AG04450 (cell line): ENCODE measurements at regions not wholly inside any gene's neighbourhood (a gene's known extent, or its start where the extent isn't known, plus 50 kb on each side); places are given as distances from the start of the nearest gene placed in this dataset.

ENCODE experiments used
- CTCF ChIA-PET: fragments of 300-600, 350-600 bp; formaldehyde crosslinking; extraction: SDS; loops from one replicate; lab custom pipeline; 2022; ENCODE audit warnings: antibody characterized with exemption, inconsistent platforms; lab: Charles Lee
- POLR2A ChIA-PET: fragments of 350-600 bp; formaldehyde crosslinking; extraction: SDS; loops from one replicate; lab custom pipeline; 2021; ENCODE audit warnings: antibody characterized with exemption, inconsistent platforms; lab: Yijun Ruan, JAX
- DNase-seq: peaks from one replicate; pipeline ENCODE4 v3.0.0-alpha.2; 2011; ENCODE audit warnings: low read depth, low spot score
- H3K27ac ChIP-seq: one replicate; pipeline ENCODE4 v1.5.1; 2012; ENCODE audit warnings: low read depth, low read length, control low read depth
- H3K27me3 ChIP-seq: one replicate; pipeline ENCODE4 v1.6.0; 2012; ENCODE audit warnings: low read length; ENCODE audit not compliant: control insufficient read depth, insufficient read depth
- H3K4me3 ChIP-seq: 2 replicates; pipeline ENCODE4 v1.5.1; 2011; ENCODE audit warnings: mild to moderate bottlenecking, low read depth, low read length, control low read depth
- H3K9me3 ChIP-seq: 2 replicates; pipeline ENCODE4 v1.5.1; 2012; ENCODE audit warnings: low read length; ENCODE audit not compliant: control insufficient read depth, insufficient read depth
- CTCF ChIP-seq: IDR thresholded peaks from 2 replicates; pipeline ENCODE4 v1.5.1; 2011; ENCODE audit warnings: low read depth, low read length, control low read depth, inconsistent platforms

- Histone ChIP-seq H3K4me3 (no peak overlapping the region), H3K27me3 (no peaks in the 10 kb centered on the region), H3K9me3 (peaks cover 19% of the 10 kb centered on the region), H3K27ac (no peak overlapping the region)
- no peak for TF ChIP-seq CTCF
- ChIA-PET POLR2A (no interaction called here), CTCF (no interaction called here)
- no peak for DNase-seq
Observed at GRCh38 chr7:51778121-51778520, 461.5 kb upstream of the COBL start.

GRCh38 chr7:51774178-51774577 lies 457.6 kb upstream of the COBL start:
- DNase-seq: no peak
- ChIA-PET CTCF (no interaction called here), POLR2A (no interaction called here)
- no peak for TF ChIP-seq CTCF
- Histone ChIP-seq H3K27ac (no peak overlapping the region), H3K9me3 (peaks cover 28% of the 10 kb centered on the region), H3K27me3 (no peaks in the 10 kb centered on the region), H3K4me3 (no peak overlapping the region)

- POLR2A ChIA-PET: no interaction called here
- no peaks in the 10 kb centered on the region for H3K27me3 ChIP-seq
- no peak overlapping the region for H3K27ac ChIP-seq
- H3K4me3 ChIP-seq: no peak overlapping the region
- no peak for DNase-seq
- no peak for TF ChIP-seq CTCF
- CTCF ChIA-PET: no interaction called here
- H3K9me3 ChIP-seq: peaks cover 28% of the 10 kb centered on the region
Observed at GRCh38 chr7:51772190-51772589, 455.6 kb upstream of the COBL start.

GRCh38 chr7:51764976-51765375 lies 448.4 kb upstream of the COBL start:
- TF ChIP-seq CTCF: no peak
- DNase-seq: no peak
- no peak overlapping the region for H3K4me3 ChIP-seq
- ChIA-PET POLR2A (no interaction called here), CTCF (no interaction called here)
- no peak overlapping the region for H3K27ac ChIP-seq
- H3K9me3 ChIP-seq: peaks cover 3% of the 10 kb centered on the region; the same call in 1 of the 2 replicates
- H3K27me3 ChIP-seq: no peaks in the 10 kb centered on the region

- ChIA-PET CTCF (no interaction called here), POLR2A (no interaction called here)
- Histone ChIP-seq H3K27me3 (no peaks in the 10 kb centered on the region), H3K27ac (no peak overlapping the region), H3K9me3 (peaks cover 11% of the 10 kb centered on the region), H3K4me3 (no peak overlapping the region)
- no peak for TF ChIP-seq CTCF
- DNase-seq: no peak
Observed at GRCh38 chr7:51759985-51760384, 443.4 kb upstream of the COBL start.
